Stomach (tissue), 8 donors: ENCODE measurements at regions not wholly inside any gene's neighbourhood (a gene's known extent, or its start where the extent isn't known, plus 50 kb on each side); places are given as distances from the start of the nearest gene placed in this dataset.

Source experiments
- DNase-seq, 2 donors: peaks; one replicate each; pipeline versions ENCODE4 v3.0.0 to v3.0.0-alpha.2; 2013 to 2019
- H3K27ac ChIP-seq, 5 donors: fragments of 200-600 bp in 4 of 5; sonication (generic) in 4 of 5; one replicate each; pipeline ENCODE4 v1.5.1; 2013 to 2019; ENCODE audit warnings: mild to moderate bottlenecking in 1 of 5, moderate library complexity in 1 of 5
- H3K27me3 ChIP-seq, 3 donors: fragments of 200-600 bp; sonication (generic); one replicate each; pipeline ENCODE4 v1.5.1; 2017 to 2019; ENCODE audit warnings: mixed run types in 1 of 3
- H3K36me3 ChIP-seq, 4 donors: fragments of 200-600 bp; sonication (generic); 1 replicate in 3 of 4; 2 replicates in 1 of 4; pipeline ENCODE4 v1.5.1; 2016 to 2019
- H3K4me1 ChIP-seq, 4 donors: fragments of 200-600 bp; sonication (generic); one replicate each; pipeline ENCODE4 v1.5.1; 2016 to 2019
- H3K4me3 ChIP-seq, 4 donors: fragments of 200-600 bp; sonication (generic) in 3 of 4; one replicate each; pipeline ENCODE4 v1.5.1; 2016 to 2019; ENCODE audit warnings: mild to moderate bottlenecking in 1 of 4
- H3K9me3 ChIP-seq, 4 donors: fragments of 200-600 bp; sonication (generic); one replicate each; pipeline ENCODE4 v1.5.1; 2016 to 2019
- CTCF ChIP-seq, 7 experiments: fragments of 450-650 bp in 4 of 7; fragments of 200-600 bp in 3 of 7; sonication (generic) in 3 of 7; IDR thresholded peaks; one replicate each; pipeline ENCODE4 v1.5.1; 2016 to 2019; ENCODE audit warnings: antibody characterized with exemption in 7 of 7, control low read depth in 2 of 7, mild to moderate bottlenecking in 1 of 7
- EP300 ChIP-seq: sonication (generic); formaldehyde crosslinking; IDR thresholded peaks from one replicate; pipeline ENCODE4 v1.6.1; 2017; ENCODE audit warnings: antibody characterized with exemption
- POLR2A ChIP-seq, 4 donors: fragments of 450-650 bp; IDR thresholded peaks; one replicate each; pipeline ENCODE4 v1.6.1; 2016; ENCODE audit warnings: antibody characterized with exemption in 4 of 4, control low read depth in 2 of 4, mild to moderate bottlenecking in 1 of 4, moderate library complexity in 1 of 4
- POLR2AphosphoS5 ChIP-seq, 3 donors: sonication (generic); formaldehyde crosslinking; IDR thresholded peaks; one replicate each; pipeline ENCODE4 v1.6.1; 2016; ENCODE audit warnings: antibody characterized with exemption in 3 of 3
- WGBS, 5 donors: extraction: QIAGEN DNeasy Blood & Tissue Kit in 3 of 5; methylation state at CpG; one replicate each; pipeline versions ENCODE4 v1.1.5 to v1.1.7; 2013 to 2018; 5-methylcytosine and 5-hydroxymethylcytosine counted together
- intact Hi-C: fragments of 100-400 bp; cut with DNase I; formaldehyde crosslinking; loops from one replicate; pipeline ENCODE4 v1.15.1; 2023; ENCODE audit warnings: low total_unique reads
- donor health status: healthy with polysubstance abuse.
- donor health status: Bipolar disorder and iron deficiency.
- donor health status: healthy.

- DNase-seq = peak in 1 of 2 donors; percentile 12
- H3K27me3 ChIP-seq = no peaks in the 10 kb centered on the region
- no peak overlapping the region for H3K4me3 ChIP-seq
- no peaks in the 10 kb centered on the region for H3K4me1 ChIP-seq
- H3K27ac ChIP-seq = no peak overlapping the region
- WGBS, 5 donors = 35 to 46% (median 43%) methylated on average over 2 of the region's 2 CpGs
- H3K36me3 ChIP-seq = no peaks in the 10 kb centered on the region
- intact Hi-C loops = no loop called here
- H3K9me3 ChIP-seq = no peaks in the 10 kb centered on the region
- TF ChIP-seq EP300 (no peak), POLR2AphosphoS5 (IDR thresholded peaks at IDR 0.05) (no peak), POLR2A (IDR thresholded peaks at IDR 0.05) (no peak)
Measured at GRCh38 chr1:213852107-213852506, 135.7 kb upstream of the PROX1 start.

GRCh38 chr1:213858581-213858980 is 129.2 kb upstream of the PROX1 start:
- no peak overlapping the region for H3K4me3 ChIP-seq
- no peak for TF ChIP-seq CTCF (IDR thresholded peaks at IDR 0.05)
- no peak for TF ChIP-seq EP300
- no peak for TF ChIP-seq POLR2AphosphoS5 (IDR thresholded peaks at IDR 0.05)
- no peak for TF ChIP-seq POLR2A (IDR thresholded peaks at IDR 0.05)
- no peaks in the 10 kb centered on the region for H3K27me3 ChIP-seq
- intact Hi-C loops = no loop called here
- H3K27ac ChIP-seq = no peak overlapping the region
- no peaks in the 10 kb centered on the region for H3K36me3 ChIP-seq
- H3K4me1 ChIP-seq = no peaks in the 10 kb centered on the region
- no peaks in the 10 kb centered on the region for H3K9me3 ChIP-seq
- WGBS, 5 donors = 42 to 65% (median 59%) methylated on average over 1 of the region's 1 CpG
- DNase-seq = no peak

- no peak for DNase-seq
- Histone ChIP-seq H3K27ac (no peak overlapping the region), H3K9me3 (no peaks in the 10 kb centered on the region), H3K27me3 (no peaks in the 10 kb centered on the region), H3K36me3 (no peaks in the 10 kb centered on the region), H3K4me3 (no peak overlapping the region), H3K4me1 (no peaks in the 10 kb centered on the region)
- WGBS, 5 donors = 80 to 86% (median 84%) methylated on average over 12 of the region's 12 CpGs
- intact Hi-C loops = no loop called here
- TF ChIP-seq POLR2A (IDR thresholded peaks at IDR 0.05) (no peak), POLR2AphosphoS5 (IDR thresholded peaks at IDR 0.05) (no peak), EP300 (no peak), CTCF (IDR thresholded peaks at IDR 0.05) (no peak)
Measured at GRCh38 chr1:213861841-213862240, 125.9 kb upstream of the PROX1 start.

- H3K27ac ChIP-seq = no peak overlapping the region
- no peaks in the 10 kb centered on the region for H3K4me1 ChIP-seq
- no peaks in the 10 kb centered on the region for H3K36me3 ChIP-seq
- WGBS, 5 donors = 58 to 70% (median 63%) methylated on average over 4 of the region's 4 CpGs
- DNase-seq = peak in 1 of 2 donors; percentile 6
- intact Hi-C loops = no loop called here
- H3K27me3 ChIP-seq = no peaks in the 10 kb centered on the region
- no peak overlapping the region for H3K4me3 ChIP-seq
- H3K9me3 ChIP-seq = no peaks in the 10 kb centered on the region
- no peak for TF ChIP-seq POLR2A (IDR thresholded peaks at IDR 0.05)
- TF ChIP-seq POLR2AphosphoS5 (IDR thresholded peaks at IDR 0.05) = no peak
- no peak for TF ChIP-seq EP300
- TF ChIP-seq CTCF (IDR thresholded peaks at IDR 0.05) = no peak
Measured at GRCh38 chr1:213864091-213864490, 123.7 kb upstream of the PROX1 start.

GRCh38 chr1:213868482-213868881 is 119.3 kb upstream of the PROX1 start:
- H3K36me3 ChIP-seq = no peaks in the 10 kb centered on the region
- intact Hi-C loops = no loop called here
- no peaks in the 10 kb centered on the region for H3K4me1 ChIP-seq
- DNase-seq = no peak
- H3K27me3 ChIP-seq = no peaks in the 10 kb centered on the region
- TF ChIP-seq EP300 (no peak), POLR2A (IDR thresholded peaks at IDR 0.05) (no peak), CTCF (IDR thresholded peaks at IDR 0.05) (no peak), POLR2AphosphoS5 (IDR thresholded peaks at IDR 0.05) (no peak)
- WGBS, 5 donors = 90 to 98% (median 91%) methylated on average over 2 of the region's 2 CpGs
- no peak overlapping the region for H3K4me3 ChIP-seq
- H3K27ac ChIP-seq = no peak overlapping the region
- no peaks in the 10 kb centered on the region for H3K9me3 ChIP-seq
